ENCODE measurements at regions not wholly inside any gene's neighbourhood (a gene's known extent, or its start where the extent isn't known, plus 50 kb on each side); places are given as distances from the start of the nearest gene placed in this dataset.

- no peak for DNase-seq
These were observed 413.4 kb upstream of the MKI67 start for GRCh38 chr10:128539510-128540127.

- DNase-seq, result no peak
These were observed 414.0 kb upstream of the MKI67 start for GRCh38 chr10:128540128-128540762.

- DNase-seq, result no peak
These were observed 414.8 kb upstream of the MKI67 start for GRCh38 chr10:128540781-128541761.

GRCh38 chr10:128541926-128542475, 415.8 kb upstream of the MKI67 start:
- no peak for DNase-seq

- no peak for DNase-seq
These were observed 416.4 kb upstream of the MKI67 start for GRCh38 chr10:128542659-128543058.

- no peak for DNase-seq
These were observed 416.9 kb upstream of the MKI67 start for GRCh38 chr10:128543151-128543550.

GRCh38 chr10:128545216-128545615, 419.0 kb upstream of the MKI67 start:
- DNase-seq, result no peak

GRCh38 chr10:128546651-128547165, 420.5 kb upstream of the MKI67 start:
- DNase-seq, result no peak

- DNase-seq, result no peak
These were observed 422.9 kb upstream of the MKI67 start for GRCh38 chr10:128549101-128549608.

- no peak for DNase-seq
These were observed 423.8 kb upstream of the MKI67 start for GRCh38 chr10:128550045-128550444.

- no peak for DNase-seq
These were observed 425.3 kb upstream of the MKI67 start for GRCh38 chr10:128551475-128551874.

- DNase-seq, result no peak
These were observed 427.5 kb upstream of the MKI67 start for GRCh38 chr10:128553755-128554154.

- DNase-seq, result no peak
These were observed 430.2 kb upstream of the MKI67 start for GRCh38 chr10:128556182-128557110.

GRCh38 chr10:128557149-128557710, 431.0 kb upstream of the MKI67 start:
- no peak for DNase-seq

- DNase-seq, result no peak
These were observed 434.2 kb upstream of the MKI67 start for GRCh38 chr10:128560406-128560805.

GRCh38 chr10:128560993-128561392, 434.8 kb upstream of the MKI67 start:
- DNase-seq, result no peak

GRCh38 chr10:128563387-128563786, 437.2 kb upstream of the MKI67 start:
- DNase-seq, result no peak

- no peak for DNase-seq
These were observed 437.7 kb upstream of the MKI67 start for GRCh38 chr10:128563904-128564303.

GRCh38 chr10:128566361-128566968, 440.2 kb upstream of the MKI67 start:
- no peak for DNase-seq

- no peak for DNase-seq
These were observed 441.3 kb upstream of the MKI67 start for GRCh38 chr10:128567551-128567950.

GRCh38 chr10:128568041-128568440, 441.8 kb upstream of the MKI67 start:
- DNase-seq, result no peak

All from GDM1 (cell line).